IPS-18a (cell line): ENCODE measurements at regions not wholly inside any gene's neighbourhood (a gene's known extent, or its start where the extent isn't known, plus 50 kb on each side); places are given as distances from the start of the nearest gene placed in this dataset.

Experiments
- H3K27ac ChIP-seq: one replicate; pipeline ENCODE4 v1.5.1; 2013; ENCODE audit warnings: low read length
- H3K27me3 ChIP-seq: one replicate; pipeline ENCODE4 v1.6.1; 2013; ENCODE audit warnings: mild to moderate bottlenecking, low read length; ENCODE audit not compliant: control insufficient read depth, insufficient read depth
- H3K36me3 ChIP-seq: one replicate; pipeline ENCODE4 v1.6.1; 2013; ENCODE audit warnings: low read depth, low read length; ENCODE audit not compliant: control insufficient read depth
- H3K4me1 ChIP-seq: one replicate; pipeline ENCODE4 v1.6.1; 2013; ENCODE audit warnings: low read depth, low read length; ENCODE audit not compliant: control insufficient read depth
- H3K4me3 ChIP-seq: one replicate; pipeline ENCODE4 v1.5.1; 2013; ENCODE audit warnings: low read length
- H3K9ac ChIP-seq: one replicate; pipeline ENCODE4 v1.6.1; 2013; ENCODE audit warnings: mild to moderate bottlenecking, low read length, moderate library complexity
- H3K9me3 ChIP-seq: one replicate; pipeline ENCODE4 v1.6.1; 2013; ENCODE audit warnings: low read depth, low read length; ENCODE audit not compliant: control insufficient read depth

GRCh38 chr5:67437905-67438845 lies 241.6 kb upstream of the CD180 start:
- H3K4me1 ChIP-seq = no peaks in the 10 kb centered on the region
- no peak overlapping the region for H3K27ac ChIP-seq
- H3K9ac ChIP-seq = no peak overlapping the region
- H3K27me3 ChIP-seq = no peaks in the 10 kb centered on the region
- H3K36me3 ChIP-seq = no peaks in the 10 kb centered on the region
- H3K9me3 ChIP-seq = no peaks in the 10 kb centered on the region
- H3K4me3 ChIP-seq = no peak overlapping the region

GRCh38 chr5:67435032-67435431 lies 238.4 kb upstream of the CD180 start:
- H3K9ac ChIP-seq = no peak overlapping the region
- no peaks in the 10 kb centered on the region for H3K27me3 ChIP-seq
- H3K27ac ChIP-seq = no peak overlapping the region

GRCh38 chr5:67434466-67434865 lies 237.9 kb upstream of the CD180 start:
- H3K27me3 ChIP-seq = no peaks in the 10 kb centered on the region
- no peaks in the 10 kb centered on the region for H3K36me3 ChIP-seq
- H3K4me1 ChIP-seq = no peaks in the 10 kb centered on the region
- no peak overlapping the region for H3K9ac ChIP-seq
- no peaks in the 10 kb centered on the region for H3K9me3 ChIP-seq
- H3K27ac ChIP-seq = no peak overlapping the region
- H3K4me3 ChIP-seq = no peak overlapping the region

More at GRCh38 chr5:67435032-67435431, 238.4 kb upstream of the CD180 start:
- no peaks in the 10 kb centered on the region for H3K36me3 ChIP-seq
- H3K9me3 ChIP-seq = no peaks in the 10 kb centered on the region
- no peak overlapping the region for H3K4me3 ChIP-seq
- H3K4me1 ChIP-seq = no peaks in the 10 kb centered on the region

- Histone ChIP-seq H3K4me3 (no peak overlapping the region), H3K36me3 (no peaks in the 10 kb centered on the region), H3K27ac (no peak overlapping the region), H3K27me3 (no peaks in the 10 kb centered on the region), H3K9me3 (no peaks in the 10 kb centered on the region), H3K4me1 (no peaks in the 10 kb centered on the region), H3K9ac (no peak overlapping the region)
These were observed 236.0 kb upstream of the CD180 start for GRCh38 chr5:67432606-67433005.

- Histone ChIP-seq H3K27ac (no peak overlapping the region), H3K9ac (no peak overlapping the region), H3K4me1 (no peaks in the 10 kb centered on the region), H3K36me3 (no peaks in the 10 kb centered on the region), H3K27me3 (no peaks in the 10 kb centered on the region), H3K4me3 (no peak overlapping the region), H3K9me3 (no peaks in the 10 kb centered on the region)
These were observed 234.6 kb upstream of the CD180 start for GRCh38 chr5:67431191-67431590.

GRCh38 chr5:67427850-67428298 lies 231.3 kb upstream of the CD180 start:
- H3K9ac ChIP-seq = no peak overlapping the region
- H3K4me1 ChIP-seq = no peaks in the 10 kb centered on the region
- no peaks in the 10 kb centered on the region for H3K36me3 ChIP-seq
- H3K27me3 ChIP-seq = no peaks in the 10 kb centered on the region
- no peak overlapping the region for H3K27ac ChIP-seq
- H3K9me3 ChIP-seq = no peaks in the 10 kb centered on the region
- no peak overlapping the region for H3K4me3 ChIP-seq

GRCh38 chr5:67426961-67427849 lies 230.6 kb upstream of the CD180 start:
- no peak overlapping the region for H3K9ac ChIP-seq
- H3K36me3 ChIP-seq = no peaks in the 10 kb centered on the region
- H3K9me3 ChIP-seq = no peaks in the 10 kb centered on the region
- no peak overlapping the region for H3K4me3 ChIP-seq
- no peaks in the 10 kb centered on the region for H3K4me1 ChIP-seq
- H3K27me3 ChIP-seq = no peaks in the 10 kb centered on the region
- H3K27ac ChIP-seq = no peak overlapping the region

GRCh38 chr5:67425514-67425913 lies 228.9 kb upstream of the CD180 start:
- Histone ChIP-seq H3K36me3 (no peaks in the 10 kb centered on the region), H3K9me3 (no peaks in the 10 kb centered on the region), H3K4me1 (no peaks in the 10 kb centered on the region), H3K27ac (no peak overlapping the region), H3K27me3 (no peaks in the 10 kb centered on the region), H3K4me3 (no peak overlapping the region), H3K9ac (no peak overlapping the region)

- Histone ChIP-seq H3K9ac (no peak overlapping the region), H3K36me3 (no peaks in the 10 kb centered on the region), H3K4me1 (peaks cover 33% of the 10 kb centered on the region), H3K4me3 (no peak overlapping the region), H3K27me3 (no peaks in the 10 kb centered on the region), H3K27ac (no peak overlapping the region), H3K9me3 (no peaks in the 10 kb centered on the region)
These were observed 221.2 kb upstream of the CD180 start for GRCh38 chr5:67417839-67418238.

- no peaks in the 10 kb centered on the region for H3K9me3 ChIP-seq
- H3K36me3 ChIP-seq = no peaks in the 10 kb centered on the region
- no peak overlapping the region for H3K27ac ChIP-seq
- H3K4me1 ChIP-seq = peaks cover 33% of the 10 kb centered on the region
- no peak overlapping the region for H3K4me3 ChIP-seq
- no peak overlapping the region for H3K9ac ChIP-seq
- no peaks in the 10 kb centered on the region for H3K27me3 ChIP-seq
These were observed 220.4 kb upstream of the CD180 start for GRCh38 chr5:67416986-67417385.

GRCh38 chr5:67416133-67416937 lies 219.7 kb upstream of the CD180 start:
- Histone ChIP-seq H3K4me1 (peaks cover 33% of the 10 kb centered on the region), H3K4me3 (no peak overlapping the region), H3K9ac (no peak overlapping the region), H3K27me3 (no peaks in the 10 kb centered on the region), H3K36me3 (no peaks in the 10 kb centered on the region), H3K27ac (no peak overlapping the region), H3K9me3 (no peaks in the 10 kb centered on the region)
